ENCODE measurements at regions not wholly inside any gene's neighbourhood (a gene's known extent, or its start where the extent isn't known, plus 50 kb on each side); places are given as distances from the start of the nearest gene placed in this dataset.

DNA sequence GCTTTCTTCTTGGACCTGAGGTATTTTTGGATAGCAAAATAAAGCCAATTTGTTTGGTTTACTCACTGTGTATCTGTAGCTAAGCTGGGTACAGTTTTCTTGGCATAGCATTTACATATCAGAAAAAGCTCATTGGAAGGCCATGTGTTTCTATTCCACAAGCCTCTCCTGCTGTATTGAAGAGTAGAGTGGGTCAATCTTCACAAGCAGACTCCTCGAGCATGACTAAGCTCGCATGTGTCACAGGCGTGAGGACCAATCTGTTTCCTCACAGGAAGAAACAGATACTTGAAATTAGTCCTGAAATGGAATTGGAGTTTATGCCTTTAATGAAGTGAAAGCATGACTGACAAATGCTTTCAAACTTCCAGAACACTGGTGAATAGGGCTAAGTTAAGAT is 1279.0 kb upstream of the MAP3K7 start:
- DNase-seq = no peak

- no peak for DNase-seq
Measured at GRCh38 chr6:91864911-91865310, 1278.0 kb upstream of the MAP3K7 start.

- no peak for DNase-seq
Measured at GRCh38 chr6:91860541-91861335, 1273.9 kb upstream of the MAP3K7 start.

DNA sequence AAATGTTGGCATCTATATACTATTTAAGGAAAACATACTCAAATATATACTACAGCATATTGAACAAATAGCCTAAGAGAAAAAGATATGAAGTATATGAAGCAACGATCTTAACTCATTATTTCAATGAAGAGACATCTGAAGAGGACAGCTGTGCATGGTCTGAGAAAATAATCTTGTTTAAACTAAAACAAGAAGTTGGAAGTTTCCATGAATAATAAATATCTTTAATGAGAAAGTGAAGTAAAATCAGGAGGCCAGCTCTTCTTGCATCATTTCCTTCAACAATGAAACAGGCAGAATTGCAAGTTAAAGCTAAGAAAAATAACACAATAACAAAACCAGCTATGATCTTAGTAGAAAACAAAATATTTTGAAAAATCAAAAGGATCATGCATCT is 1265.4 kb upstream of the MAP3K7 start:
- no peak for DNase-seq

- no peak for DNase-seq
Measured at GRCh38 chr6:91834813-91835212, 1247.9 kb upstream of the MAP3K7 start.

DNA sequence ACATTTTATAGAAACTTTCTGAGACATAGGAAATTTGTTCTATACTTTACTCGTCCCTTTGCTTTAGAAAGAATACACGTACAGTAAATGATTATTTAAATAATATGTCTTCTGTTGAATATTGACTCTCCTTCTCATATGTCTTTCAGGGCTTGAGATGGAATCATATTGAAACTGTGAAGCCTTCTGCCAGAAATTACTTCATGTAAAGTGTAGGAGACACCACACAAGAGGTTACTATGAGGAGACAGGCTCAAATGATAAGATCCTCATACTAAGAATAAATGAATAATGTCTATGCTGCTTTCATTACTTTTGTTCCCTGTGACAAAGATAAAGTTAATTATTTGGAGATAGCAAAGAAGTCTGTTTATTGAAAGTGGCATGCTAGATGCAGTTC is 1240.3 kb upstream of the MAP3K7 start:
- DNase-seq = no peak

DNA sequence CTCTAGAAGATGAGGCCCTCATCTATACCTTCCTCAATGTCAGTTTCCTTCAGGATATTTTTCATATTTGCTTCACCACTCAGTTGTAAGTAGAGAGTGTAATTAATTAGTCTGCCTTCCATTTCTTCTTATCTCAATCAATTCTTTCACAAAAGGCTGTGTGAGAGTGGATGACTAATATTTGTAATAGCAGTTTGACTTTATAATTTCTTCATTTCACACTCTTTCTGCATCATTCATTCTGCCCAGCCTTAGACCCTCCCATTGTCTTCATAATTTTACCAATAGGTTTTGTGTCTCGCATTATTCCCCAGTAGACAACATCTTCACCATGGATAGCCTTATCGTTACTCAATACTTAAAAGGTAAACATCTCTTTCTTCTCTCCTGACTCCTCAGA is 1239.3 kb upstream of the MAP3K7 start:
- DNase-seq = no peak

- no peak for DNase-seq
Measured at GRCh38 chr6:91824331-91824730, 1237.5 kb upstream of the MAP3K7 start.

- DNase-seq = no peak
Measured at GRCh38 chr6:91822581-91822980, 1235.7 kb upstream of the MAP3K7 start.

GRCh38 chr6:91816335-91816734 is 1229.5 kb upstream of the MAP3K7 start:
- no peak for DNase-seq

GRCh38 chr6:91813641-91814040 is 1226.8 kb upstream of the MAP3K7 start:
- DNase-seq = no peak

- DNase-seq = no peak
Measured at GRCh38 chr6:91812596-91813274, 1225.9 kb upstream of the MAP3K7 start.

DNA sequence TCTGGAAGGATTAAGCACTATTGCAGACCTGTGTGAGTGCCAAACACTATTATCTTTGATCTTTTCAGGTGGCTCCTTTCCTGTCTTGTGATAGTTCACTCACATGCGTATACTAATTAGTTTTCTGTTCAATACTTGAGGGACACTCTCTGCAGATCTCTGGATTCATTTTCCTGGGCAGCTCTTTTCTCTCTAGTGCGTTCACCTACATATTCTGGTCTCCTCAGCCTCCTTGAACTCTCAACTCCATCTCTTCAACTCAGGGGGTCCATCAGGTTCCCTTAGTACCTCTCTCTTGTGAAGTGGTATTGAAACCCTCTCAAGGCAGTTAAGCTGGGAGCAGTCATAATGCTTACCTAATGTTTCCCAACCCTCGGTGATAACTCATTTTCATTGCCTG is 1218.1 kb upstream of the MAP3K7 start:
- no peak for DNase-seq

GRCh38 chr6:91802431-91802830 is 1215.6 kb upstream of the MAP3K7 start:
- DNase-seq = no peak

- DNase-seq = no peak
Measured at GRCh38 chr6:91796603-91797002, 1209.7 kb upstream of the MAP3K7 start.

GRCh38 chr6:91788501-91788900 is 1201.6 kb upstream of the MAP3K7 start:
- DNase-seq = no peak

GRCh38 chr6:91786474-91787184 is 1199.8 kb upstream of the MAP3K7 start:
- DNase-seq = no peak

GRCh38 chr6:91782802-91783201 is 1195.9 kb upstream of the MAP3K7 start:
- no peak for DNase-seq

GRCh38 chr6:91781946-91782345 is 1195.1 kb upstream of the MAP3K7 start:
- DNase-seq = no peak

- DNase-seq = no peak
Measured at GRCh38 chr6:91780270-91780669, 1193.4 kb upstream of the MAP3K7 start.

DNA sequence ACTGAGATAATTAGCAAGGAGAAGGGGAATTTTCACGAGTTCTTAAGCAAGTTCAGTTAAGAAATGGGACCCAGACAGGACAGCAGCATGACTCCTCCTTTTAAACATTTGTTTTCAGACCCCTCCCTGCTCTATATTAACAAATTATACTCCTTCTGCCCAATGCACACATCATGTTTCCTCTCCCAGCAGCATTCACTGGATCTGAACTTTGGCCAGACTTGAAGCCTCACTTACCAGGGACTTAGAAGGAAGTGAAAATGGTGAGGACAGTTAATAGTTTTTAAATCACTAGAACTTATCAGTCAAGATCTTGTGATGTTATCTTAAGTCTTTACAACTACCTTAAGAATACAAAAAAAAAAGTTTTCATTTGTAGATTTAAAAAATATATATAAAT is 1174.7 kb upstream of the MAP3K7 start:
- DNase-seq = no peak

DNA sequence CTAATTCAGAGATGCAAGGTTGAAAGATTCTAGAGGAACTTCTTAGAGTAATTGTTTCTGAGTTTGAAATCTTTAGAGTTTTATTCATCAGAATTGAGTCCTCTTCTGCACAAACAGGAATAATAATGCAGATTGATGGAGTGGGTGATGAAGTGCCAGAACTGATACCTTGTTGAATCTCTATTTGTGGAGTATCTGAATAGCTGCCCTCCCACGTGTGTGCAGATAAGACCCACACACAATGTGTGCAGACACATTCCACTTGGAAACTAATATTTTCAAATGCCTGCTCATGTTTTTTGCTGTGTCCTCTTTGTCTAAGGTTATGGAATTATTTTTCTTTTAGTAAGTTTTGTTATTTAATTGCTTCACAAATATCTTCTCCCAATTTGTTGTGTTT is 1167.8 kb upstream of the MAP3K7 start:
- no peak for DNase-seq

DNA sequence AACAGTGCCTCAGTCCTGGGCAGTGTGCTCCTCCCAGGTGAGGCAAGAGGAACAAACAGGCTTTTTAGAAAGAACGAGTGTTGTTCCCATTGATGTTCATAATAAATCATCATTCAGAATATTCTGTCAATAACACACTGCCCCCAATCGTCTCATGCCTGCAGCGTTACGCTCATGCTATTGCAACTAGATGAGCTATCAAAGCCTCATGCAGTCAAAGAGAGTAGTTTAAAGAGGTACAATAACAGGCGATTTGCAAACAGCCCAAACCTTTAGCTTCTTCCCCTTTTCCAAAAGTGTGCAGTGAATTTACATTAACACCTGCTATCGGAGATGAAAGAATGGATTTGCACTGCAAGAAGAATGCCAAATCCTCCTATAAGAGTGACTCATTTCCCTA is 1164.7 kb upstream of the MAP3K7 start:
- no peak for DNase-seq

DNA sequence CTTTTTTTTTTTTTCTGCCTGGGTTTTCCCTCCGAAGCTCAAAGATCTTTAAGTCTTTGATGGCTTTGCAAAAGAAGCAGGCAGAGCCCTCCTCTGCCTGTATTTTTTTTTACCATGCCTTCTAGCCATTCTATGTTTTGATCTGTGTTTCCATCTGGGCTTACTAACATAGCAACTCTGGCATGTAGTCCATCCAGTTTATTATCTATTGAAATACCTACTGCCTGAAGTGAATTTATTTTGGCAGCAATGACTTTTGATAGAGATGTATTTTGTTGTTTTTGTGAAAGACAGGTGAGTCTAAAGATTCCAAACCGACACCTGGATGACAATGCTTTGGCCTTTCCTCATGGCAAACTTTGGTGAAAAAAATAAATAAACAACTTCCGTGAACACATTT is 1157.7 kb upstream of the MAP3K7 start:
- DNase-seq = no peak
